ENCODE measurements at regions not wholly inside any gene's neighbourhood (a gene's known extent, or its start where the extent isn't known, plus 50 kb on each side); places are given as distances from the start of the nearest gene placed in this dataset.

DNA sequence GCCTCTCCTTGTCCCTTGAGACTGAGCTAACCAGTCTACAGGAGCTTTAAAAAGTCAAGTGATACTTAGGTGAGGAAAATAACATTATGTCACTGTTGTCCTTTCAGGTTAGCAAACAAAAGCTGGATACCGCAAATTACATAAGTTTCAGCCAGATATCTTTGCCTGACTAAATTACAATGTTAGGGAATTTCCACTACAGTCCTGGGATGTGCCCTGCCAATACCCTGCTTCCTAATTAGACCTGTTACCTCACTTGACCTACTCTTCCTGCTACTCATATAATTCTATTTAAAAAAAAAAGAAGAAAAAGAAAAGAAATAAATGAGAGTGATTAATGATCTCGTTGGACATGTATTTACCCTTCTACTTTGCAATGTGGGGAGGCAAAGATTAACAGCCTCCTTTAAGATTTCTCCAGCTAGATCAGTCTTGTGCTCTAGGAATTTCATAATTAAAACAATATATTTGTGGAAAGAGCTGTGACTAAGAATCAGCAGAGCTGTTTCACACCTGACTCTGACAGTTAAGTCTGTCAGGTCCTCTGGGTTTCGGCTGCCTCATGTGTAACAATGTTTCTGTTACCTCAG is 318.9 kb downstream of the HDGFL1 start:
- no peak for DNase-seq

DNA sequence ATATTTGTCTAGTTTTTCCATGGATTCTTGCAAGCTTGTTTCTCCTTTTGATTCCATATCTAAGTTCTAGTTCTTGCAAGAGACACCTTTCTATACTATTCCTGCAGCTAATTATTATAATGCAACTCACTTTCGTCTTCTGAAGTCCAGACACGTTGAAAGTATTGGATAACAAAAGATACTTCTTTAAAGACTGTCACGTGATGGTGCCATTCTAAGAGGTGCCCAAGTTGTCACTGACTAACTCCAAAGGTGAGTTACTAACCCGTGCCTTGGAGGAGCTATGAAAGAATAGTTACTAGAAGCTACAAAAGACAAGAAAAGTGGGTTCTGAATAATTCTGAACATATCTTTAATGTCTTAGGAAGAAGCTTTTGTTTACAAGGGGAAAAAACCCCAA is 322.6 kb downstream of the HDGFL1 start:
- no peak for DNase-seq

DNA sequence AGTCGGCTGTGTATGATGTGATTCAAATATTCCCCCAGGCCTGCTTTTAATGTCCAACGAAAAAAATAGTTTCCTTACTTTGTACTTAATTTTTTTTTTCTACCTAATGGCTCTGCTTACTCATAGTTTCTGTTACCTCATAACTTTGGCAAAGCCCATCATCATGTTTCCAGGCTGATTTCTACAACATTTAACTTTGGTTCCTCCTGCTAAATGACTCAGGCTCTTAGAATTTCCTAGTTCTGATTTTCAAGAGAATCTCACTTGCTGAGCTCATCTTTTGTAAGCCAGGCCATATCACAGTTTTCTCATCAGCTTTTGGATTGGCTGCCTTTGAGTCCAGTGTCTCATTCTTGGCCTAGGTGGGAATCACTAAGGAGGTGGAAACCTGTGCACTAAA is 323.1 kb downstream of the HDGFL1 start:
- no peak for DNase-seq

DNA sequence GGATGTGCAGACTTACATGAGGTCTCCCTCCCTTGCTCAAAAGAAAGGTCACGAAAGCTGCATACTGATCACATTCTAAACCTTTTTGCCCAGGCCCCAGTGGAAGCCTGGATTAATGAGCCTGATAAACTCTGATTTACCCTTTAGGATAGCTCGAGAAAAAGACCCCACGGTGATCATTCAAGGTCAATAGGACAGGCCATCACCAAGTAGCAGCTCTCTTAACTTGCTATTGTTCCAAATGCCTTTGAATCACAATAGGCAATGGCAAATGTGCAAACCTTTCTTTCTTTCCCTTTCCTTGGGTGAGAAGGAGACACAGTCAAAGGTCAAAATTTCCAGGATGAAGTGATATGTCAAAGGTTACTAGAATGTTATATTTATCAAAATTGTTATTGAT is 327.3 kb downstream of the HDGFL1 start:
- no peak for DNase-seq

DNA sequence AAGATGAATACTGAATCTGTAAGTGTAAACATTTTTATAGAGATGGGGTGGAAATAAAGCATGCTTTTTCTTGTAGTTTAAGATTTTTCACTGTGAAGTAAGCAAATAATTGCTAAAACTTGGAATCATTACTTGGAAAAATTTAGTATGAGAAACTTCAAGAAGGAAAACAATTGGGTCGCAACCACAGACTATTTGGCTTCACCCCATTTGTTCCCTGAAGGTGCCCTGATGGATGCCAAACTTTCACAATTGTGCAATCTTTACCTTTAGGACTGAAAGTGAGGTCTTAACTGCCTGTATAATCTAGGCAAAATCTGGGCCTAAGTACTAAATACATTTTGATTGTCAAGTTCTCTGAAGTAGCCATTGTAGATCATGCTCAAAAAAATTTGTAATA is 330.1 kb downstream of the HDGFL1 start:
- DNase-seq: no peak

DNA sequence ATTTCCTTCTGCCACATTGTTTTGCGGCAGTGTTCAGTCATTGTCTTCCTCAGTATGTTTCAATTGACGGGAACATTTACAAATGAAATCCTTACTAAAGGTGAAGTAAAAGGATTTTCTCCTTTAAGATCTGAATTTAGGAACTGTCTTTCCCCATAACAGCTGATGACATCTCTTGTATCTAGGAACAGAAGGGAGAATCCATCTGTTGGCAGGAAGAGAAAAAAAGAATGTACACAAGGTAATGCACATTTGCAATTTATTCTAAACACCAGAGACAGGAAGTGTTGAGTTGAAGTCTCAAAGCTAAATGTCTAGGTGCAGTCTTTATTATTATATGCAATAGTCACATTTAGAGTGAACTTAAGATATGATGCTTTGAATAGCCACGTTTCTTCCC is 334.5 kb downstream of the HDGFL1 start:
- no peak for DNase-seq

DNA sequence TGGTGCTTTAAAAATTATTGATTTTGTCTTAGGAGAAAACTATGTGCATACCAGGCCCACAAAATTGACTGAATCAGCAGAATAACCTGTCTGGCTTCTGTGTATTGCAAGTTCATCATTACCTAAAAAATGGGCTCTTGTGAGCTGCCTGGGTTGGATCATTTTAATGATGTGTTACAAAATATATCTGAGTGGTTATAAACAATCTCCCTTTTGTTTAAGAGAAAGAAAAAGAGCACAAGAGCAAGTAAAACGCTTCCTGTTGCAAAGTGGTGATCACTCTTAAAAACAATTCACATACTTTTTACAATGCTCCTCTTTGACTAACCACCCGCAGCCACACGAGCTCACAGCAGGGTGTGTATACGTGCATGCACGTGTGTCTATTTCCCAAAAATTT is 335.1 kb downstream of the HDGFL1 start:
- no peak for DNase-seq

DNA sequence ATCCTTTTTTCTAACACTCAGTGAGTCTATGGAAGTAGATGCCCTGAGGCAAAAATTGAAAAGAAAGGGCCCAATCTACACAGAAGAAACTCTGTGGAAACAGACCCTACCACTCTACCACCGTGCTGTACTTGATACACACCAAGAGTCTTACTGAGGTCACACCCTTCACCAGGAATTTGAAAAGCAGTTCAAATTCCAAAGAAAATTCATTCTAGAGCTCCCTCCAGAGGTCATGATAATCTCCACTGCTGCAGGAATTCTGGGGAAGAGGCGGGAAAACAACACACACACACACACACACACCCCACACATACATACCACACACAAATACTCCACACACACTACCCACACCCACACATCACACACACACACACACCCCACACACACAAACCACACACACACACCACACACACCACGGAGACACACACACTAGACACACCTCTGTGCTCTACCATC is 336.8 kb downstream of the HDGFL1 start:
- DNase-seq: no peak

DNA sequence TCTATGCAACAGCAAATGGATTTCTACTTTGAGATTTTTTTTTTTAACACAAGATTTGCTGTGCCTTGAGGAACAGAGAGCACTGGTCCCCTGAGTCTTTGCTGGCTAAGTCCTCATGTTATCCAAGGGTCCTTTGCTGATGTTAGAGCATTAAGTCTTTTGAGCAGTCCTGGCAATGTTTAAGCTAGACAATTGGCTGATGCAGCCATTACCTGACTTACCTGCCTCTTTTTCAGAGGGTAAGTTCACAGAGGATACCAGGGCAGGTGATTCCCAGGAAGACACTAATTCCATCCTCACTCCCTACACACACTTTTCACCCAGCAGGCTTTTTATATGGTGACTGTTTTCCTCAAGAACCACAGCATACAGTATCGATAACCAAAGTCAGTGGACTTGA is 337.7 kb downstream of the HDGFL1 start:
- no peak for DNase-seq

DNA sequence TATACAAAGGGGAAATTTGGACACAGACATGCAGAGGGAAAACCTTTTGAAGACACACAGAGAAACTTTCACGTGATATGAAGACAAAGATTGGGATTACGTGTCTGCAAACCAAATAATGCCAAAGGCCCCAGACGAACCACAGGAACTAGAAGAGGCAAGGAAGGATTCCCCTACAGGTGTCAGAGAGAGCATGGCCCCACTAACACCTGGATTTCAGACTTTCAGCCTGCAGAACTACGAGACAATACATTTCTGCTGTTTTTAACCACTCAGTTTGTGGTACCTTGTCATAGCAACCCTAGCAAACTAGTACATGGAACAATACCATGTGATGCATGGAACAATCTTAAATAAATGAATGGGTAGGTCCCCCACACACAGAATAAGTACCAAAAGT is 341.0 kb downstream of the HDGFL1 start:
- no peak for DNase-seq

DNA sequence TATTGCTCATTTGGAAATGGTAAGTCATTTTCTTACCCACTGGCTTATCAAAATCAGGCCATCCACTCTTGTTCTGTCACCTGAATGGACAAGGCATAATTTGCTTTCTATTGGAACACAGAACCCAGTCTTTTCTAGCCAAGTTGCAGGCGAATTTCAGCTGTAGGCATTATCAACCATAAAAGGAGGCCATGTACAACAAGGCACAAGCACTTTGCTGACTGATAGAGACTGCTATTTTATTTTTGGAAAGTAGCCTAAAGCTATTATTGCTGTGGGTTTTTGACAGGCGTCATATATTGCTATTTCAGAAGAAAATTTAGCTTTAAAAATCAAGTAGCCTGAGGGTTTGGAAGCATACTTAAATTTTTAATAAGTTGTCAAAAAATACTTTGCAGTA is 344.2 kb downstream of the HDGFL1 start:
- no peak for DNase-seq

DNA sequence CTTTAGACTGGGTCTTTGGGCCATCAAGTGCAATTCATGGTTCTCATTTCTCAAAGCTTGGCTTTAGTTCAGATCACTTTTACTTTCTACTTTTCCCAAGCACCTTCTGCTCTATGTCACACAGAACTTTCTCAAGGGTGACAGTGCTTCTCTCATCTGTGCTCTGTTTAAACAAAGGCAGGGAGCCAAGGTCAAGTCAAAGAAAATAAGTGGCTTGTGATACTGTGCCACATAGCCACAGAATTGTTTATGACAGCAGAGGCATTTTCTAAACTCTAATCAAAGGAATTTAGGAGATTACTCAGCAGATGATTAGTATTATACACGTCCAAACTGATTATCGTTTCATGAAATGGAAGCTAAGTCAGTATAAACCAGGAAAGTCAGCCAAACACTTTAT is 348.0 kb downstream of the HDGFL1 start:
- no peak for DNase-seq

DNA sequence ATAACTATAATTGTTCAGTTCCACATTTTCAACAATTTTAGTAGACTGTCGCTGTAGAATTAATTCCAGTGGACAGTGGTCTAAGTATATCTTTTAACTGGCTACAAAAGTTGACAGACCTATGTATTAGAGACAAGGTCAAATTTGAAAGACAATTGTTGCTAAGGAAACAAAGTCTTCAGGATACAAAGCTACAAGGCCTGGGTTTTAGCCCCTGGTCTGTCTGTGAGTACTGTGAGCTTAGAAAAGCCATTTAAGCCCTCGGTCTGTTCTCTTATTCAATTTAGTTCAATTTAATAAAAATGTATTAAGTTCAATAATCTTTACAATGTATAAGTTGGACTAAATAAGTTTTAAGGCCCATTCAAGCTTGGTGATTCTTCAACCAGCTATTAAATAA is 352.5 kb downstream of the HDGFL1 start:
- no peak for DNase-seq

DNA sequence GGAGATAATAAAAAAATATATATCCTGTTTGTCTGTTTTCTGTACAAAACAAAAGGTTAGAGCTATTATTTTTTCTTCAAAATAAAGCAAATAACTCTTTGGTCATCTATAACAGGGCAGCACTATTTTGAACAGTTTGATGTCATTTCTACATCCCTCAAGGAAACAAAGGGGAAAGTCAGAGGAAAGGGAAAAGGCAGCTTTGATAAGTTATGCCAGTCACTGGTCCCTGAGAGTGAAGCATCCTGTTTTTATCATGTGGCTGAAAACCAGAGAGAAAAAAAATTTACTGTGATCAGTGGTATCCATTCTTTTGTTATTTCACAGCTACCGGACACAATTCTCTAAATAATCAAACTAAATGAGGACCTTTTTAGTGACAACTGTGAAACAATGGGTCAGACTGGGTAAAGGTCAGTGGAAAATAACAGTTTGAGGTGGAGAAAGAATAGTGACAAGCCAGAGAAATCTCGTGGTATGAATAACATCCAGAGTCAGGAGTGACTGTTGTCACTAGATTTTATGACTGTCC is 356.0 kb downstream of the HDGFL1 start:
- no peak for DNase-seq

DNA sequence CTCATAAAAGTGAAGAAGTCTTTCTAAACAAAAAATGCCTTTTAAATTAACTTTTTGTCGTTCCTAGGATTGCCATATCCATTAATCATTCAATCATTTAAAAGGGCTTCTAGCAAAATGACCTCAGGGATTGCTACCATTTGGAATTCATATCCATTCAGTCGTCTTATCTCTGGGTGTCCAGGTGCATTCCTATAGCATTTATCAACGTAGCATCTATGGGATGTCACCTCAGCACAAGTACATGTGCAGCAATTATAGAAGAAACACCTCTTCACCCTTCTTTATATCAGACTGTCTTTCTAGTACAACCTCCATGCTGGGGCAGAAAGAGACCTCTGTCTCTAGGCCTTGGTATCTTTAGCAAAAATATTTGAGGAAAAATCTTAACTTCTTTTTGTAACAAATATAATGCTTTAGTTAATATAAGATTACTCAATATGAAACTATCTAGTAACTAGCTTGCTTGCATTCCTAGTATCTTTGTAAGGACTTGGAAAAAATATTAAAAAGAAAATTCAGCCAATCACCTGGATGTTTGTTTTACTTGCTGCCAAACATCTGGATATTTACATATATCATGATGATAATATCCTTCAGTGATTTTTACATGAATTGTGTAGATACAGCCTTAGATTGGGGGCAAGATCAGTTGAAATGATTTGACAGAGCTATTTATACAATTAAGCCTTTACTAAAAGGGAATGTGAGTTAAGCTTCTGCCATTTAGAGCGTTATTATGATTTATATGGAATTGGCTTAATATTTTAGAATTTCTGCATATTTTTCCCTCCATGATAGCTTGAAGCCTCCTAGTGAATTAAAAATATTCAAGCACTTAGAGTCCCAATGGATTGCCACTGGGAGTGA is 356.8 kb downstream of the HDGFL1 start:
- DNase-seq: no peak

DNA sequence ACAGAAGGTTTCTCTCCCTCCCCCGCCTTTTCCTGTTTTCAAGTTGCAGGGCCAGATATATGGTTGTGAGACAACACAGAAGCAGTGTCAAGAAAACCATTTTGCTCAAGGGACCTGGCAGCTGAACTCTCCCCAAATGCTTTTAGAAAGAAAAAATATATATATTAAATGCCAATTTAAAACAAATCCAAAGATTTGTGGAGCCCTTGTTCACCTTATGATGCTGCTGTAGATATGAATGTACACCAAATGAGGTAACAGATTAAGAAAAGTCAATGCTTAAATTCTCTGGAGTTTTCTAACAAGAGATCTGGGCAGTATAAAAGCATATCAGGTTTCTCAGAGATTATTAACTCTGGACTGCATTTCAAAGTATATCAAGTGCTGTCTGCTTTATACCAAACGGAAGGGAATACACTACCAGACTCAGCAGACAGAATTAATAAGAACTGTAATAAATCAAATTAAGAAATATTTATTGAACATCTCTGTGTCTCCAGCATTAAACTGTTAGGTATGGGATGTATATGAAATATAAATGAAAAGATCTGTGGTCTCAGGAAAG is 357.5 kb downstream of the HDGFL1 start:
- no peak for DNase-seq

DNA sequence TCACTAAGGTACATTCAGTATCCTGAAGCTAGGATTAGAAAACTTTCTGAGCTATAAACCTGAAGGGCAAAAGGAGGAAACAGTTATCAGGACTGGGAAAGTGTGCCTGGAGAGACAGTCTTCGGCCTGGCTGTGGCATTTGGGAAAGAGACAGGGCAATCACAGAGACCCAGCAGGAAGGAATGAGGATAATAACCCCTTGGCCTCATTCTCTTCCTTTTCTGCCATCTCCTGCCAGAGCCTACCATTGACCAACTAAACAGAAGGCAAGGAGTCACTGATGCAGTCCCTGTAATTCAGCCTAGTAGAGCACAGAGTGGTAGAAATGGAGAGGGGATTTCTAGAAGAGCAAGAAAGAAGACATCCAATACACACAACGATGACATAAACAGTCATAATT is 359.4 kb downstream of the HDGFL1 start:
- DNase-seq: no peak

DNA sequence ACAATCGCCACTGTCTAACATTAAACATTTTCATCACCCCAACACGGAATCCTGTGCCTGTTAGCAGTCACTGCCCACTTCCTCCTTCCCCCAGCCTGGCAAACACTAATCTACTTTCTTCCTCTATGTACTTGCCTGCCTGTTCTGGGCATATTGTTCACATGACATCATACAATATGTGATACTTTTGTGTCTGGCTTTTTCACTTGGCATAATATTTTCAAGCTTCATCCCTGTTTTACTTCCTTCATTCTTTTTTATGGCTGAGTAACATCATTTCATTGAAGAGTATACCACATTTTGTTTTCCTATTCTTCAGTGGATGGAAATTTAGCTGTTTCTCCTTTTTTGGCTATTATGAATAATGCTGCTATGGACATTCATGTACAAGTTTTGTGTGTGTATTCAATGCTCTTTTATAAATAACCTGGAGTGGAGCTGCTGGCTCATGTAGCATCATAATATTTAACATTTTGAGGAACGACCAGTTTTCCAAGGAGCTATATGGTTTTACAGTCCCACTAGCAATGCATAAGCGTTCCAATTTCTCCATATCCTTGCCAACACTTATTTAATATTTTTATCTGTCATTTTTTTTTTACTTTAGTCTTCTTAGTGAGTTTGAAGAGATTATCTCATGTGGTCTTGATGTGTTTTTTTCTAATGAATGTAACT is 360.1 kb downstream of the HDGFL1 start:
- DNase-seq: no peak

DNA sequence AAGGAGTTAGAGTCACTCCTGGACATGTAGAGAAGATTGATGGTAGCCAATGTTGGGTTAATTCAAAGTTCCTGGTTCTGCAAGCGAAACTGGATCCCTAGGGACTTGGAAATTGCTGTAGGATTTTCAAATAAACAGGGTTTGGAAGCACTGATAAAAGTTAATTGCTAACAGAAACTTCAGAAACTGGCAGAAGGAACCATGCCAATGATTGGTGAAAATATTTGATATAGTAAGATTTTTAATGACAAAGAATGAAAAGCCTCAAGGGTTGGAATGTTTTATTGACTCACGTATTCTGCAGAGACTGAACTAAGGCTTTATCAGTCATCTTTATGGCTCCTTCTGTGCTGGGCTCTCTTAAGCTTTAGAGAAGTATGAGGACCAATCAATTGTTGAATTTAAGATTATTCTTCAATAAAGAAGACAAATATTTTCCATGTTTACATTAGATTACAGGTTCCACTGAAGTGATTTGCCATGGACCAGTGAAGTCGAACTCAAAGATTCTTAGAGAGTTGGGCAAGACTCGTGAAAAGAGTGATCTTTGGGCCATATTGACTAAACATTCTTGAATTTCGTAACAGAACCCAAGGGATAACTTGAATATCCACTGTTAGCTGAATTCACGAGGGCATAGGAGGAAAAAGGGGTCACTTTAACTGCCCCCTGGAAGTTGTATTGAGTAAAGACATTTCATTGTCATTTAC is 371.4 kb downstream of the HDGFL1 start:
- DNase-seq: no peak

DNA sequence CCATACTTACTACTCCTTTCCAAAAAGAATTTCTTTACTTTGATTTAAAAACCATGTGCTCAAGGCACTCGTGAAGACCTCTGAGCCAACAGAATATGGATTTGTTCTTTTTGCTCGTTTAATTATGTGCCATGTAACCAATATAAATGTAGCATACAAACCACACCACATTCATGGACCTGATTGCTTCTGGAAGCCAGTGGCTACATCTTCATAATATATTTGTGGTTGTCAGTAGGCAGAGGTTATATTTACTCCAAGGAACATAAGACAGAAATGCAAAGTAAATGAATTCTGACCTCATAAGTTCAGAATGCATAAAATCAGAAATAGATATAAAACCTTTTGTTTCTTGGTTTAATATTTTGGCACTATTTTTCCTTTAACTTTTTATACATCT is 373.0 kb downstream of the HDGFL1 start:
- DNase-seq: no peak

DNA sequence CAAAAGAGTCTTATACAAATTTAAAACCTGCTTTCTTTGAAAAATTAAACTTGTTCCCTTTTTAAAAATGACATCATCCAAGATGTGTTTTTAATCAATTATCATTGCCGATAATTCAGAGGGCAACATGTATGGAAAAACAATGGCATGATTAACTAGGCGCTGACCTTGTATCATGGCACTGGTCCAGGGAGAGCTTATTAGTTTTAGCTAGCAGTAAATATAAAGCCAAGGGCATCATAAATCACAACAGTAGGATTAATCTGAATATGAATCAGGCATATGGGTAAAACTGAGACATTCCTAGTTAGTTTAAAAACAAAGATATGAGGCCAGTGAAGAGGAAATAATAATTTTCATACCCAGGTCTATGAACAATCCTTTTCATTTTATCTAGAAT is 374.0 kb downstream of the HDGFL1 start:
- DNase-seq: no peak

DNA sequence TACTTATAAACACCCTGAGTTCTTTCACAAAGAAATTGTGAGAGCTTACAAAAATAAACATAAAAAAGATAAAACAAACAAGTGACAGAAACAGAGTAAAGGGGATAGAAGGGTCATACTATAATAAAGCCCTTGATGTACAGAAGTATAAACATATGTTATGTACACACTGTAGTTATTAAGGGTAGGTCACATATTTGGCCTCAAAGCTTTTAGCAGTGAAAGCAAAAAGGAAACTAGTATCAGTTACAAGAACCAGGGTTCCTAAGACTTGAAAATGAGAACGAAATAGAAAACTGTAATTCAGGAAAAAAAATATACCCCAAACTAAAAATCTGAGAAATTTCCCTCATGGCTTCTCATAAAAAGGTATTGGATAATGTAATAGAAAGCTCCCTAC is 380.6 kb downstream of the HDGFL1 start:
- no peak for DNase-seq

DNA sequence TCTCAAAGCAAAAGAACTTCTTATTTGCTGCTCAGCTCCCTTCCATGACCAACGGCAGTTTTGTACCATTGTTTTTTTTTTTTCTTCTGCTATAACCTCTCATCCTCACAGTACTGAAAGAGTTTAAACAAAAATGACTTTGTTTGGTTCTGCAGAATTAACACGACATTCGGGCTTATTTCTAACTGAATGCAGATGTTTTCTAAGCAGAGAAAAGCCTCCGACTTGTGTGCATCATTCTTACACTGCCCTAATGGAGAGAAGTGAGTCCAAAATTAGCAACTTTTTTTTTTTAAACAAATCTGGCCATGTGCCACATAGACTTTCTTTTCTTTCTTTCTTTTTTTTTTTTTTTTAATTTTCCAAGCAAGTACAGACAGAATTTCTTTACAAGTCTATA is 382.7 kb downstream of the HDGFL1 start:
- no peak for DNase-seq

Measured in CD4-positive, alpha-beta T cell treated with Interleukin-21 for 1 hour (primary cell).